ENCODE measurements at regions not wholly inside any gene's neighbourhood (a gene's known extent, or its start where the extent isn't known, plus 50 kb on each side); places are given as distances from the start of the nearest gene placed in this dataset.
"Not testable (repeated sequence)": the region's sequence is repeated elsewhere in the genome, so short reads cannot be mapped to it uniquely, and the experiment has no call there.

DNA sequence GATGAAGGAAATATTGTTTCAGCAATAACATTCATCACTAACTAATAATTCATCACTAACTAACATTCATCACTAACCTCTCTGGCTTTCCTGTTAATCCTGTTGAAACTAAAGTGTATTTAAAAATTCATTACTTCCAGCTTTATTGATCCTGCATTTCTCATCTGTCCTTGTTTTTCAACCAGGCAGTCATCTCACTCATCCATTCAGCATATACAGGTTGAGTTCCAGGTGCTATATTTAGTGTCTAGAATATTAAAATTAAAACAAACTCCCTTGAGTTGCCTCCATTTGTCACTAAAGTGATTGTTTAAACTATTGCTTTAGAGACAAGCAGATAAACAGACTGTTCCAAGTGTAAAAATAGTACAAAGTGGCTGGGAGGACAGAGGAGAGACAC, 58.1 kb downstream of the ATXN7L3B start:
- Histone ChIP-seq H4K91ac (ENCODE audit: low read depth, low read length, poor library complexity) (no peak overlapping the region), H2BK120ac (ENCODE audit: low read depth, low read length) (no peak overlapping the region)

DNA sequence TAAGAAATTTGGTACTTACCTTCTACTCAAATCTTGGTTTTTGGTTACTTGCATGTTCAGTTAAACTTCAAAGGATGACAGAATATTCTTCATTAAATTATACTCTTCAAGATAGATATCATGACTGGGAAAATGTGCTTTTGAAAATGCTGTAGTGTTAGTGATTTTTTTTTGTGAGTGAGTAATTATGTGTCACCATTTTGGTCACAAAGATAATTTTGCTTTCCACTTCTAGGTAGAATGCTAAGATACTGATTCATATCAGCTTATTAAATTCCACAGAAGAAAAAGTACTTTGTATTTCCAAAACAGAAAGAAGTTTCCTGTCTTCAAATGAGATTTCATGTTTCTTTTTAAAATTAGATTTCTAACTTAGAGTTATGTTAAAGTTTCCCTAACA, 61.2 kb downstream of the ATXN7L3B start:
- Histone ChIP-seq H3K4ac (ENCODE audit: low read length) (no peak overlapping the region), H2BK15ac (ENCODE audit: low read length) (no peak overlapping the region), H4K8ac (ENCODE audit: low read depth, low read length) (no peak overlapping the region), H3K9ac (ENCODE audit: low read depth, low read length, poor library complexity) (no peak overlapping the region), H3K18ac (ENCODE audit: low read length) (no peak overlapping the region), H3K4me1 (ENCODE audit: control insufficient read depth in 2 of 2, insufficient read depth in 1 of 2, low read depth in 1 of 2, low read length in 2 of 2) (no peaks in the 10 kb centered on the region), H3K27ac (replicated peaks; ENCODE audit: low read length) (no peak overlapping the region), H2BK120ac (ENCODE audit: low read depth, low read length) (no peak overlapping the region), H3K36me3 (replicated peaks in 1 of 2; ENCODE audit: control insufficient read depth in 2 of 2, insufficient read depth in 2 of 2, low read length in 2 of 2) (no peaks in the 10 kb centered on the region), H2AK5ac (ENCODE audit: low read depth, low read length) (no peak overlapping the region), H3K4me3 (ENCODE audit: low read length in 2 of 2) (no peak overlapping the region), H3K14ac (ENCODE audit: low read length) (no peak overlapping the region), H3K9me3 (replicated peaks in 1 of 2; ENCODE audit: control insufficient read depth in 2 of 2, insufficient read depth in 1 of 2, low read depth in 1 of 2, low read length in 2 of 2) (peaks cover 0 to 3% of the 10 kb centered on the region in 2 donors), H3K79me1 (ENCODE audit: low read depth, low read length) (no peaks in the 10 kb centered on the region), H4K91ac (ENCODE audit: low read depth, low read length, poor library complexity) (no peak overlapping the region), H2BK12ac (ENCODE audit: low read length) (no peak overlapping the region), H3K23ac (ENCODE audit: low read depth, low read length, poor library complexity) (no peak overlapping the region), H3K4me2 (ENCODE audit: insufficient read depth, low read length, poor library complexity, severe bottlenecking) (no peak overlapping the region), H2AFZ (ENCODE audit: low read length) (no peak overlapping the region), H3K27me3 (ENCODE audit: control insufficient read depth in 3 of 3, insufficient read depth in 3 of 3, low read depth in 1 of 3, low read length in 3 of 3) (no peaks in the 10 kb centered on the region), H2BK5ac (ENCODE audit: low read length) (no peak overlapping the region)
- DNase-seq (ENCODE audit: low spot score) = no peak

More for the DNA sequence above, 58.1 kb downstream of the ATXN7L3B start:
- Histone ChIP-seq H2BK5ac (ENCODE audit: low read length) (no peak overlapping the region), H3K23ac (ENCODE audit: low read depth, low read length, poor library complexity) (no peak overlapping the region), H3K9me3 (replicated peaks in 1 of 2; ENCODE audit: control insufficient read depth in 2 of 2, insufficient read depth in 1 of 2, low read depth in 1 of 2, low read length in 2 of 2) (peaks cover 0 to 3% of the 10 kb centered on the region in 2 donors), H3K18ac (ENCODE audit: low read length) (no peak overlapping the region), H2AK5ac (ENCODE audit: low read depth, low read length) (no peak overlapping the region), H3K36me3 (replicated peaks in 1 of 2; ENCODE audit: control insufficient read depth in 2 of 2, insufficient read depth in 2 of 2, low read length in 2 of 2) (no peaks in the 10 kb centered on the region), H2BK15ac (ENCODE audit: low read length) (no peak overlapping the region), H3K9ac (ENCODE audit: low read depth, low read length, poor library complexity) (no peak overlapping the region), H3K27me3 (ENCODE audit: control insufficient read depth in 3 of 3, insufficient read depth in 3 of 3, low read depth in 1 of 3, low read length in 3 of 3) (no peaks in the 10 kb centered on the region), H3K14ac (ENCODE audit: low read length) (no peak overlapping the region), H3K27ac (replicated peaks; ENCODE audit: low read length) (no peak overlapping the region), H3K4ac (ENCODE audit: low read length) (no peak overlapping the region), H3K4me1 (ENCODE audit: control insufficient read depth in 2 of 2, insufficient read depth in 1 of 2, low read depth in 1 of 2, low read length in 2 of 2) (no peaks in the 10 kb centered on the region), H3K4me3 (ENCODE audit: low read length in 2 of 2) (no peak overlapping the region), H2BK12ac (ENCODE audit: low read length) (no peak overlapping the region), H3K79me1 (ENCODE audit: low read depth, low read length) (no peaks in the 10 kb centered on the region), H3K4me2 (ENCODE audit: insufficient read depth, low read length, poor library complexity, severe bottlenecking) (no peak overlapping the region), H4K8ac (ENCODE audit: low read depth, low read length) (no peak overlapping the region), H2AFZ (ENCODE audit: low read length) (no peak overlapping the region)
- DNase-seq (ENCODE audit: low spot score) = no peak

DNA sequence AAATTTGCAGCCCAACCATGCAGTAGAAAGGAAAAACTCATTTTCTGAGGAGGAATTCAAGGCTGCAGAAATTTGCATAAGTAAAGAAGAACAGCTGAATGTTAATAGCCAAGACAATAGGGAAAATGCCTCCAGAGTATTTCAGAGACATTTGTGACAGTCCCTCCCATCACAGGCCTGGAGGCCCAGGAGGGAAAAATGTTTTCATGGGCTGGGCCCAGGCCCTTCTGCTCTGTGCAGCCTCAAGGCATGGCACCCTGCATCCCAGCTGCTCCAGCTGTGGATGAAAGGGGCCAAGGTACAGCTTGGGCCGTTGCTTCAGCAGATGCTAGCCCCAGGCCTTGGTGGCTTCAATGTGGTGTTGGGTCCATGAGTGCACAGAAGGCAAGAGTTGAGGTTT, 62.3 kb downstream of the ATXN7L3B start:
- Histone ChIP-seq H3K27me3 (ENCODE audit: control insufficient read depth in 3 of 3, insufficient read depth in 3 of 3, low read depth in 1 of 3, low read length in 3 of 3) (no peaks in the 10 kb centered on the region), H3K79me1 (ENCODE audit: low read depth, low read length) (no peaks in the 10 kb centered on the region), H4K91ac (ENCODE audit: low read depth, low read length, poor library complexity) (no peak overlapping the region), H3K27ac (replicated peaks; ENCODE audit: low read length) (no peak overlapping the region), H2BK5ac (ENCODE audit: low read length) (no peak overlapping the region), H3K23ac (ENCODE audit: low read depth, low read length, poor library complexity) (no peak overlapping the region), H3K9ac (ENCODE audit: low read depth, low read length, poor library complexity) (no peak overlapping the region), H3K9me3 (replicated peaks in 1 of 2; ENCODE audit: control insufficient read depth in 2 of 2, insufficient read depth in 1 of 2, low read depth in 1 of 2, low read length in 2 of 2) (peaks cover 0 to 3% of the 10 kb centered on the region in 2 donors), H2BK120ac (ENCODE audit: low read depth, low read length) (no peak overlapping the region), H2BK15ac (ENCODE audit: low read length) (no peak overlapping the region), H3K4ac (ENCODE audit: low read length) (no peak overlapping the region), H3K4me3 (ENCODE audit: low read length in 2 of 2) (no peak overlapping the region), H2BK12ac (ENCODE audit: low read length) (no peak overlapping the region), H3K18ac (ENCODE audit: low read length) (no peak overlapping the region), H3K36me3 (replicated peaks in 1 of 2; ENCODE audit: control insufficient read depth in 2 of 2, insufficient read depth in 2 of 2, low read length in 2 of 2) (no peaks in the 10 kb centered on the region), H2AFZ (ENCODE audit: low read length) (no peak overlapping the region), H2AK5ac (ENCODE audit: low read depth, low read length) (no peak overlapping the region), H3K14ac (ENCODE audit: low read length) (no peak overlapping the region), H3K4me1 (ENCODE audit: control insufficient read depth in 2 of 2, insufficient read depth in 1 of 2, low read depth in 1 of 2, low read length in 2 of 2) (no peaks in the 10 kb centered on the region), H4K8ac (ENCODE audit: low read depth, low read length) (no peak overlapping the region), H3K4me2 (ENCODE audit: insufficient read depth, low read length, poor library complexity, severe bottlenecking) (no peak overlapping the region)
- WGBS, 2 donors (ENCODE audit: extremely low coverage in 2 of 2, insufficient read length in 2 of 2, insufficient replicate concordance in 1 of 2) = no CpG with 5 or more reads among the region's 1 CpG
- DNase-seq (ENCODE audit: low spot score) = no peak

DNA sequence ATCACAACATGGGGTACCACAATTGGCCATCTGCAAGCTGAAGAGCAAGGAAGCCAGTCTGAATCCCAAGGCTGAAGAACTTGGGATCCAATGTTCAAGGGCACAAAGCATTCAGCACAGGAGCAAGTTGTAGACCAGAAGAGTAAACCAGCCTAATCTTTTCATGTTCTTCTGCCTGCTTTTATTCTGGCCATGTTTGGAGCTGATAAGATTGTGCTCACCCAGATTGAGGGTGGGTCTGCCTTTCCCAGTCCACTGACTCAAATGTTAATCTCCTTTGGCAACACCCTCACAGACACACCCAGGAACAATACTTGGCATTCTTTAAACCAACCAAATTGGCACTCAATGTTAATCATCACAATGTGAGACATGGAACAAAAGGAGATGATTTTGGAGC, 63.2 kb downstream of the ATXN7L3B start:
- not testable (repeated sequence) for H3K9ac ChIP-seq (ENCODE audit: low read depth, low read length, poor library complexity); H2AFZ ChIP-seq (ENCODE audit: low read length); H2BK5ac ChIP-seq (ENCODE audit: low read length); H3K4ac ChIP-seq (ENCODE audit: low read length); H2BK120ac ChIP-seq (ENCODE audit: low read depth, low read length); H4K8ac ChIP-seq (ENCODE audit: low read depth, low read length); H3K27ac ChIP-seq (replicated peaks; ENCODE audit: low read length); H3K27me3 ChIP-seq (ENCODE audit: control insufficient read depth in 3 of 3, insufficient read depth in 3 of 3, low read depth in 1 of 3, low read length in 3 of 3); H3K36me3 ChIP-seq (replicated peaks in 1 of 2; ENCODE audit: control insufficient read depth in 2 of 2, insufficient read depth in 2 of 2, low read length in 2 of 2); H3K18ac ChIP-seq (ENCODE audit: low read length); H3K4me3 ChIP-seq (ENCODE audit: low read length in 2 of 2); H3K79me1 ChIP-seq (ENCODE audit: low read depth, low read length); H3K4me1 ChIP-seq (ENCODE audit: control insufficient read depth in 2 of 2, insufficient read depth in 1 of 2, low read depth in 1 of 2, low read length in 2 of 2); H2AK5ac ChIP-seq (ENCODE audit: low read depth, low read length); H3K4me2 ChIP-seq (ENCODE audit: insufficient read depth, low read length, poor library complexity, severe bottlenecking); H2BK12ac ChIP-seq (ENCODE audit: low read length); H3K14ac ChIP-seq (ENCODE audit: low read length); H2BK15ac ChIP-seq (ENCODE audit: low read length); DNase-seq (ENCODE audit: low spot score); H3K9me3 ChIP-seq (replicated peaks in 1 of 2; ENCODE audit: control insufficient read depth in 2 of 2, insufficient read depth in 1 of 2, low read depth in 1 of 2, low read length in 2 of 2); H3K23ac ChIP-seq (ENCODE audit: low read depth, low read length, poor library complexity); H4K91ac ChIP-seq (ENCODE audit: low read depth, low read length, poor library complexity)
